HG03378 (cell line): ENCODE measurements at regions not wholly inside any gene's neighbourhood (a gene's known extent, or its start where the extent isn't known, plus 50 kb on each side); places are given as distances from the start of the nearest gene placed in this dataset.
"Not testable (repeated sequence)": the region's sequence is repeated elsewhere in the genome, so short reads cannot be mapped to it uniquely, and the experiment has no call there.

Experiments used
- ATAC-seq: cut with Tn5 transposase; IDR thresholded peaks from one replicate; pipeline ENCODE4 v1.9.1; 2021; ENCODE audit warnings: mild to moderate bottlenecking, moderate library complexity; ENCODE audit not compliant: unreplicated experiment

GRCh38 chr12:34301251-34302130 lies 279.2 kb downstream of the ALG10 start:
- ATAC-seq: no peak

DNA sequence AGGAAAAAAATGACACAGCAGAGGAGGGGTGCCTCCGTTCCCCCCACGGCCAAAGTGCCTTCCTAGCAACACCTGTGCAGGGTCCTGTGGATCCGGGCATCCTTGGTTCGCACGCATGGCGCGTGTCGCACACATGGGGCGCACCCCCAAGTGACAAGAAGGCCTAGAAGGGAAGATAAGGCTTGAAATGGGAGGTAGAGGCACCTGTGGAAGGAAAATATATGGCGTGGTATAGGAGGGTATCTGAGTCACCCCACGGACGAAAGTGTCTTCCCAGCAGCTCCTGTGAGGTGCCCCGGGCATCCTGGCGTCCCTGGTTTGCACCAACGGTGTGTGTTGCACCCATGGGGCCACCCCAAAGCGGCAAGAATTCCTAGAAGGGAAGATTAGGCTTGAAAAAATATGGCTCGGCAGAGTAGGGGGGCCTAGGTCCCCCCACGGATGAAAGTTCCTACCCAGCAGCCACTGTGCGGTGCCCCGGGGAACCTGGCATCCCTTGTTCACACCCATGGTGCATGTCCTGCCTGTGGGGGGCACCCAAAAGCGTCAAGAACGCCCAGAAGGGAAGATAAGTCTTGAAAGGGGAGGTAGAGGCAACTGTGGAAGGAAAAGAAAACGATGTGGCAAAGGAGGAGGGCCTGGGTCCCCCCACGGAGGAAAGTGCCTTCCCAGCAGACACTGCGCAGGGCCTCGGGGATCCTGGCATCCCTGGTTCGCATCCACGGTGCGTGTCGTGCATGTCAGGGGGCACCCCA lies 280.0 kb downstream of the ALG10 start:
- ATAC-seq: no peak

DNA sequence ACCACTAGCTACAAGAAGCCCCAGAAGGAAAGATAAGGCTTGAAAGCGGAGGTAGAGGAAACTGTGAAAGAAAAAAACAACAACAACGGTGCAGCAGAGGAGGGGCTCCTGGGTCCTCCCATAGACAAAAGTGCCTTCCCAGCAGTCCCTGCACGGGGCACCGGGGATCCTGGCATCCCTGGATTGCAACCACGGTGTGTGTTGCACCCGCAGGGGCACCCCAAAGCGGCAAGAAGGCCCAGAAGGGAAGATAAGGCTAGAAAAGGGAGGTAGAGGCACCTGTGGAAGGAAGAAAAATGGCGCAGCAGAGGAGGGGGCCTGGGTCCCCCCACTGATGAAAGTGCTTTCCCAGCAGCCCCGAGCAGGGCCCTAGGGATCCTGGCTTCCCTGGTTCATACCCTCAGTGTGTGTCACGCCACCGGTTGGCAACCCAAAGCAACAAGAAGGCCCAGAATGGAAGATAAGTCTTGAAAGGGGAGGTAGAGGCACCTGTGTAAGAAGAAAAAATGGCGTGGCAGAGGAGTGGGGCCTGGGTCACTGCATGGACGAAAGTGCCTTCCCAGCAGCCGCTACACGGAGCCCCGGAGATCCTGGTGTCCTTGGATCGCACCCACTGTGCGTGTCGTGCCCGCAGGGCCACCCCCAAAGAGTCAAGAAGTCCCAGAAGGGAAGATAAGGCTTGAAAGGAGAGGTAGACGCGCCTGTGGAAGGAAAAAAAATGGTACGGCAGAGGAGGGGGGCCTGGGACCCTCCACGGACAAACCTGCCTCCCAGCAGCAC lies 281.0 kb downstream of the ALG10 start:
- ATAC-seq: no peak

- ATAC-seq: no peak
Measured at GRCh38 chr12:34304001-34304400, 281.7 kb downstream of the ALG10 start.

DNA sequence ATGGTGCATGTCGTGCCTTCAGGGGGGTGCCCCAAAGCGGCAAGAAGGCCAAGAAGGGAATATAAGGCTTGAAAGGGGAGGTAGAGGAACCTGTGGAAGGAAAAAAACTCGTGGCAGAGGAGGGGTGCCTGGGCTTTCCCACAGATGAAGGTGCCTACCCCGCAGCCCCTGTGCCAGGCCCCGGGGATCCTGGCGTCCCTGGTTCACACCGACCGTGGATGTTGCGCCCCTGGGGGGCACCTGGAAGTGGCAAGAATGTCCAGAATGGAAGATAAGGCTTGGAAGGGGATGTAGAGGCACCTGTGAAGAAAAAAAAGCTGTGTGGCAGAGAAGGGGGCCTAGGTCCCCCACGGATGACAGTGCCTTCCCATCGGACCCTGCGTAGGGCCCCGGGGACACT lies 282.2 kb downstream of the ALG10 start:
- no peak for ATAC-seq

- no peak for ATAC-seq
Measured at GRCh38 chr12:34305176-34305575, 282.9 kb downstream of the ALG10 start.

DNA sequence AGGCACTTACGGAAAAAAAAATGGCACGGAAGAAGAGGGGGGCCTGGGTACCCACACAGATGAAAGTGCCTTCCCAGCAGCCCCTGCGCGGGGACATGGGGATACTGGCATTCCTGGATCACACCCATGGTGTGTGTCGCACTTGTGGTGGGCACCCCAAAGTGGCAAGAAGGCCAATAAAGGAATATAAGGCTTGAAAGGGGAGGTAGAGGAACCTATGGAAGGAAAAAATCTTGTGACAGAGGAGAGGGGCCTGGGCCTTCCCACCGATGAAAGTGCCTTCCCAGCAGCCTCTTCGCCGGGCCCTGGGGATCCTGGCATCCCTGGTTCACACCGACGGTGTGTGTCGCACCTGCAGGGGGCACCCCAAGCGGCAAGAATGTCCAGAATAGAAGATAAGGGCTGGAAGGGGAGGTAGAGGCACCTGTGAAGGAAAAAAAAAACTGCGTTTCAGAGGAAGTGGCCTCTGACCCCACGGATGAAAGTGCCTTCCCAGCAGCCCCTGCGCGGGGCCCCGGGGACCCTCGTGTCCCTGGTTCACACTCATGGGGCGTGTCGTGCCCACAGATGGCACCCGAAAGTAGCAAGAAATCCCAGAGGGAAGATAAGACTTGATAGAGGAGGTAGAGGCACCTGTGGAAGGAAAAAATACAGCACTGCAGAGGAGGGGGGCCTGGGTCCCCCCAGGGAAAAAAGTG lies 284.0 kb downstream of the ALG10 start:
- ATAC-seq: no peak

DNA sequence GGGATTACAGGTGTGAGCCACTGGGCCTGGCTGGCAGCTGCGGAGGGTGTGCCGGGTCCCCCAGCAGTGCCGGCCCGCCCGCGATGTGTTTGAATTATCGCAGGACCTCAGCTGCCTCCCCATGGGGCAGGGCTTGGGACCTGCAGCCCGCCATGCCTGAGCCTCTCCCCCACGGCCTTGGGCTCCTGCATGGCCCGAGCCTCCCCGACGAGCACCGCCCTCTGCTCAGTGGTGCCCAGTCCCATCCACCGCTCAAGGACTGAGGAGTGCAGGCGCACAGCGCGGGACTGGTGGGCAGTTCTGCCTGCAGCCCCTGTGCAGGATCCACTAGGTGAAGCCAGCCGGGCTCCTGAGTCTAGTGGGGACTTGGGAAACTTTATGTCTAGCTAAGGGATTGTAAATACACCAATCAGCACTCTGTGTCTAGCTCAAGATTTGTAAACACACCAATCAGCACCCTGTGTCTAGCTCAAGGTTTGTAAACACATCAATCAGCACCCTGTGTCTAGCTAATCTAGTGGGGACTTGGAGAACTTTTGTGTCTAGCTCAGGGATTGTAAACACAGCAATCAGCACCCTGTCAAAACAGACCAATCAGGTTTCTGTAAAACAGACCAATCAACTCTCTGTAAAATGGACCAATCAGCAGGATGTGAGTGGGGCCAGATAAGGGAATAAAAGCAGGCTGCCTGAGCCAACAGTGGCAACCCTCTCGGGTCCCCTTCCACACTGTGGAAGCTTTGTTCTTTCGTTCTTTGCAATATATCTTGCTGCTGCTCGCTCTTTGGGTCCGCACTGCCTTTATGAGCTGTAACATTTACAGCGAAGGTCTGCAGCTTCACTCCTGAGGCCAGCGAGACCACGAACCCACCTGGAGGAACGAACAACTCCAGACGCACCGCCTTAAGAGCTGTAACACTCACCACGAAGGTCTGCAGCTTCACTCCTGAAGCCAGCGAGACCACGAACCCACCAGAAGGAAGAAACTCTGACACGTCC lies 287.8 kb downstream of the ALG10 start:
- ATAC-seq: not testable (repeated sequence)

DNA sequence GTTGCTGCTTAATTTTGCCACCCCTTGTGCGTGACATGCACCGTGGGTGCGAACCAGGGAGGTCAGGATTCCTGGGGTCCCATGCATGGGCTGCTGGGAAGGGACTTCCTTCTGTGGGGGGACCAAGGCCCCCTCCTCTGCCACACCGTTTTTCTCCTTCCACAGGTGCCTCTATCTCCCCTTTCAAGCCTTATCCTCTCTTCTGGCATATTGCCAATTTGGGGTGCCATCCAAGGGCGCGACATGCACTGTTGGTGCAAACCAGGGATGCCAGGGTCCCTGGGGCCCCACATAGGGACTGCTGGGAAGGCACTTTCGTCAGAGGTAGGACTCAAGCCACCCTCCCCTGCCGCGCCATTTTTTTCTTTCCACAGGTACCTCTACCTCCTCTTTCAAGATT lies 289.0 kb downstream of the ALG10 start:
- no peak for ATAC-seq

GRCh38 chr12:34327671-34328070 lies 305.4 kb downstream of the ALG10 start:
- ATAC-seq: no peak

DNA sequence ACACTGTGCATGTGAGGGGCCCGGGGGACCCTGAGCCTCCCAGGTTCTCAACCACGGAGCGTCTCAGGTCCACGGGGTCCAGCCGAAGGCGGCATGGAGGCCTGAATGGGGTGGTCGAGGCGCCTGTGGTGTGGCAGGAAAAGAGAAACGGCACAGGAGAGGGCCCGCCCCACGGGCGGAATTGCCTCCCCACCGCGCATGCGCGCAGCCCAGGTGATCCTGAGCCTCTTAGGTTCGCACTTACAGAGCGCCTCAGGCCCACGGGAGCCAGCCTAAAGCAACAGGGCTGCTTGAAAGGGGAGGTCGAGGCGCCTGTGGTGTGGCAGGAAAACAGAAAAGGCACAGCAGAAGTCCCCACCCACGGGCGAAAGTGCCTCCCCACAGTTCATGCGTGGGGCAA lies 311.0 kb downstream of the ALG10 start:
- ATAC-seq: no peak

- ATAC-seq: no peak
Measured at GRCh38 chr12:34334538-34334937, 312.2 kb downstream of the ALG10 start.

GRCh38 chr12:34334953-34335743 lies 312.9 kb downstream of the ALG10 start:
- no peak for ATAC-seq

DNA sequence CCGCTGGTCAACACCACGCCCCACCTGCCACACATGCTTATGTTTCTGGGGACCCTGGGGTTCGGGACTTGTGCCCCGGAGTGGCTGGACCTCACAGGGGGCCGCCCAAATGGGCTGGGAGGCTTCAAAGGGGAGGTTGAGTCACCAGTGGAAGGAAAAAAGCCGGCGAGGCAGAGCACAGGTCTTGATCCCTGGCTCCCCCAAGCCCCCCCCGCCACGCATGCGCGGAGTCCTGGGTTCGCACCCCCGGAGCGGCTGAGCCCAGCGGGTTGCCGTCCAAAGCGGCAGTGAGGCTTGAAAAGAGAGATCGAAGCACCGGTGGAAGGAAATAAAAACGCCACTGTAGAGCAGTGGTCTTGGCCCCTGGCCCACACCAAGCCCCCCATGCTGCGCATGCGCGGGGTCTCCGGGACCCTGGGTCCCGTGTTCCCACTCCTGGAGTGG lies 313.5 kb downstream of the ALG10 start:
- no peak for ATAC-seq

DNA sequence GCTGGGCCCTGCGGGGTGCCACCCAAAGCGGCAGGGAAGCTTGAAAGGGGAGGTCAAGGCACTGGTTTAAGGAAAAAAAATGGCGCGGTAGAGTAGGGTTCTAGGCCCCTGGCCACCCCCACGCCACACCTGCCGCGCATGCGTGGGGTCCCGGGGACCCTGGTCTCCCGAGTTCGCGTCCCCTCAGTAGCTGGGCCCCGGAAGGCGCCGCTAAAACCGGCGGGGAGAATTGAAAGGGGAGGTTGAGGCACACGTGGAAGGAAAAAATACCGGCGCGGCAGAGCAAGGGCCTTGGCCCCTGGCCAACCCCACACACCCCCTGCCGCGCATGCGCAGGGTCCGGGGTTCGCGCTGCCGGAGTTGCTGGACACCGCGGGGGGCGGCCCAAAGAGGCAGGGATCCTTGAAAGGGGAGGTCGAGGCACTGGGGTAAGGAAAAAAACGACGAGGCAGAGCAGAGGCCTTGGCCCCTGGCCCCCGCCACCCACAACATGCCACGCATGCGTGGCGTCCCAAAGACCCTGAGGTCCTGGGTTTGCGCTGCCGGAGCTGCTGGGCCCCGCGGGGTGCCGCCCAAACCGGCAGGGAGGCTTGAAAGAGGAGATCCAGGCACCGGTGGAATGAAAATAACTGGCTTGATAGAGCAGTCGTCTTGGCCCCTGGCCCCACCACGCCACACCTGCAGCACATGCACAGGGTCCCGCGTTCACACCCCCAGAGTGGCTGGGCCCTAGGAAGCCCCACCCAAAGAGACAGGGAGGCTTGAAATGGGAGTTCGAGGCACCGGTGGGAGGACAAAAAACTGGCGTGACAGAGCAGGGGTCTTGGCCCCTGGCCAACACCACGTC lies 314.5 kb downstream of the ALG10 start:
- ATAC-seq: no peak

DNA sequence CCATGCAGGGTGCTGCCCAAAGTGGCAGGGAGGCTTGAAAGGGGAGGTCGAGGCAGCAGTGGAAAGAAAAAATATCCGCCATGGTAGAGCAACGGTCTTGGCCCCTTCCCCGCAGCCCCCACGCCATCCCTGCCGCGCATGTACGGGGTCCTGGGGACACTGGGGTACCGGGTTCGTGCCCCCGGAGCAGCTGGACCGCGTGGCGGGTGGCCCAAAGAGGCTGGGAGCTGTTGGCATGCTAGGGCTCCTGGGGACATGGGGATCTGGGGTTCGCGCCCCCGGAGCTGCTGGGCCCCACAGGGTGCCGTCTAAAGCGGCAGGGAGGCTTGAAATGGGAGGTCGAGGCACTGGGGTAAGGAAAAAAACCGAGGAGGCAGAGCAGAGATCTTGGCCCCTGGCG lies 316.5 kb downstream of the ALG10 start:
- no peak for ATAC-seq

- no peak for ATAC-seq
Measured at GRCh38 chr12:34339922-34340321, 317.6 kb downstream of the ALG10 start.
